ENCODE measurements at regions not wholly inside any gene's neighbourhood (a gene's known extent, or its start where the extent isn't known, plus 50 kb on each side); places are given as distances from the start of the nearest gene placed in this dataset.

DNA sequence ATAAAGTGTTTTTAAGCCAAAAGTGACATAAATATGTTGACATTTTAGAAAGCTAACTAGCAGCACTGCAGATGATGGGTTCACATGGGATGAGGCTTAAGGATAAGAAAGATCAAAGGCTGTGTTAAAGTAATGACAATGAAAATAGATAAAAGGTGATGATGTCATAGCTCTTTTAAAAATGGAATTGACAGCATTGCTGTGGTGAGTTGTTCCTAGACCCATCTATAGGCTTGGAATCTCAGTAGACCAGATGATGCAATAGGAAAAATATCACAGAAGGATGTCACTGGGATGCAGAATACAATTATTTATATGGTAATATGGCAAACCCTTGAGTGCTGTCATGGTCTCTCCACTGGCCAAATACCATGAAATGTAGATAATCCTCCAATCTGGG is 286.0 kb downstream of the PLA2G4A start:
- Histone ChIP-seq H3K4me3 (no peak overlapping the region), H3K4me1 (no peaks in the 10 kb centered on the region), H3K27me3 (replicated peaks in 1 of 7) (no peaks in the 10 kb centered on the region), H3K36me3 (no peaks in the 10 kb centered on the region), H3K27ac (no peak overlapping the region), H3K9me3 (no peaks in the 10 kb centered on the region)
- intact Hi-C loops (cut with DNase I; ENCODE audit: low total_unique reads): no loop called here
- no peak for DNase-seq
- TF ChIP-seq, protein P1, sequence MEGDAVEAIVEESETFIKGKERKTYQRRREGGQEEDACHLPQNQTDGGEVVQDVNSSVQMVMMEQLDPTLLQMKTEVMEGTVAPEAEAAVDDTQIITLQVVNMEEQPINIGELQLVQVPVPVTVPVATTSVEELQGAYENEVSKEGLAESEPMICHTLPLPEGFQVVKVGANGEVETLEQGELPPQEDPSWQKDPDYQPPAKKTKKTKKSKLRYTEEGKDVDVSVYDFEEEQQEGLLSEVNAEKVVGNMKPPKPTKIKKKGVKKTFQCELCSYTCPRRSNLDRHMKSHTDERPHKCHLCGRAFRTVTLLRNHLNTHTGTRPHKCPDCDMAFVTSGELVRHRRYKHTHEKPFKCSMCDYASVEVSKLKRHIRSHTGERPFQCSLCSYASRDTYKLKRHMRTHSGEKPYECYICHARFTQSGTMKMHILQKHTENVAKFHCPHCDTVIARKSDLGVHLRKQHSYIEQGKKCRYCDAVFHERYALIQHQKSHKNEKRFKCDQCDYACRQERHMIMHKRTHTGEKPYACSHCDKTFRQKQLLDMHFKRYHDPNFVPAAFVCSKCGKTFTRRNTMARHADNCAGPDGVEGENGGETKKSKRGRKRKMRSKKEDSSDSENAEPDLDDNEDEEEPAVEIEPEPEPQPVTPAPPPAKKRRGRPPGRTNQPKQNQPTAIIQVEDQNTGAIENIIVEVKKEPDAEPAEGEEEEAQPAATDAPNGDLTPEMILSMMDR (IDR thresholded peaks at IDR 0.05 in 8 of 11, conservative IDR thresholded peaks at IDR 0.05 in 3 of 11): no peak
- no peak for TF ChIP-seq POLR2A (IDR thresholded peaks at IDR 0.05)
- no peak for TF ChIP-seq POLR2AphosphoS5 (IDR thresholded peaks at IDR 0.05)

DNA sequence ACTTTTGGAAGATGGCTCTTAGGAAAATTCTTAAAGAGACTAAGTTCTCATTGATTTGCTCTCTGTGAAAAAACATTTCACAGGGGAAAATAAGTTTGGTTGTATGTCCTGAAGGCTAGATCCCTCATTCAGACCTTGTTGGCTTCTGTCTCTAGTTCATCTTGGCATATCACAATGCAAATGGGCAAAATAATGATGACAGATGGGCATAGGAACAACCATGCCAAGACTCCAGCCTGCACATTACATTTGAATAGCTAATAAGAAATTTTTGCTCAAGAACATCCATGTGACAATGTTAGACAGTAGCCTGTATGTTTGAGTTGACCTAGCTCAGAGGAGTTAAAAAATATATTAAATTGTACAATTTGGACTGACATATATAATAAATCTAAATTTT is 292.9 kb downstream of the PLA2G4A start:
- TF ChIP-seq POLR2A (IDR thresholded peaks at IDR 0.05): no peak
- TF ChIP-seq POLR2AphosphoS5 (IDR thresholded peaks at IDR 0.05): no peak
- TF ChIP-seq, protein P1 (IDR thresholded peaks at IDR 0.05 in 8 of 11, conservative IDR thresholded peaks at IDR 0.05 in 3 of 11): no peak

GRCh38 chr1:187122566-187122965 is 293.8 kb downstream of the PLA2G4A start:
- intact Hi-C loops (cut with DNase I; ENCODE audit: low total_unique reads): no loop called here
- 82 to 90% (median 87%) methylated on average over 2 of the region's 2 CpGs for WGBS, 5 donors
- H3K27ac ChIP-seq: no peak overlapping the region

More for the DNA sequence above, 292.9 kb downstream of the PLA2G4A start:
- intact Hi-C loops (cut with DNase I; ENCODE audit: low total_unique reads): no loop called here
- H3K36me3 ChIP-seq: no peaks in the 10 kb centered on the region
- H3K4me1 ChIP-seq: no peaks in the 10 kb centered on the region
- H3K9me3 ChIP-seq: no peaks in the 10 kb centered on the region
- H3K4me3 ChIP-seq: no peak overlapping the region
- H3K27me3 ChIP-seq (replicated peaks in 1 of 7): no peaks in the 10 kb centered on the region
- no peak for DNase-seq
- no peak overlapping the region for H3K27ac ChIP-seq

DNA sequence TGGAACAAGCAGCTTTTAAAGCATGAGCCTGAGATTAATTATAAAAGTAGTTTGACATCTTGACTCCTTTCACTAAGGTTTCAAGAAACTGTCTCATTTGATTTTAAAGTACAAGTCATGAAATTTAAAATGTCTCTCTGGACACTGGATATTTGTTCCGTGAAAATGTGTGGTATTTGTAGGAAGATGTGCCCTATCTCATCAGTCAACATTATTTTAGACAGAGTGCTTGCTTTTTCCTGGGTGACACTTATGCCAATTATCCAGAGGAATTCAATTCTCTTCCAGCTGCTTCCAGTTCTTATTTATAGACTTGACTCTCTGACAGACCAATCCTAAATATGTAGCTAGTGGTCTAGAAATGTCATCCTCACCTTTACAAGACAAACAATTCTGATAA is 300.4 kb downstream of the PLA2G4A start:
- TF ChIP-seq POLR2A (IDR thresholded peaks at IDR 0.05): no peak
- TF ChIP-seq, protein P1 (IDR thresholded peaks at IDR 0.05 in 8 of 11, conservative IDR thresholded peaks at IDR 0.05 in 3 of 11): no peak
- no peak overlapping the region for H3K27ac ChIP-seq
- no peaks in the 10 kb centered on the region for H3K4me1 ChIP-seq
- H3K27me3 ChIP-seq (replicated peaks in 1 of 7): no peaks in the 10 kb centered on the region
- 0 to 74% (median 50%) methylated on average over 1 of the region's 1 CpG for WGBS, 5 donors
- H3K36me3 ChIP-seq: no peaks in the 10 kb centered on the region
- intact Hi-C loops (cut with DNase I; ENCODE audit: low total_unique reads): no loop called here
- peaks cover 0 to 7% (median 2%) of the 10 kb centered on the region in 8 donors for H3K9me3 ChIP-seq
- no peak for DNase-seq
- H3K4me3 ChIP-seq: no peak overlapping the region

More at GRCh38 chr1:187122566-187122965, 293.8 kb downstream of the PLA2G4A start:
- Histone ChIP-seq H3K4me3 (no peak overlapping the region), H3K9me3 (no peaks in the 10 kb centered on the region), H3K27me3 (replicated peaks in 1 of 7) (no peaks in the 10 kb centered on the region), H3K4me1 (no peaks in the 10 kb centered on the region), H3K36me3 (no peaks in the 10 kb centered on the region)
- DNase-seq: no peak
- TF ChIP-seq POLR2AphosphoS5 (IDR thresholded peaks at IDR 0.05) (no peak), POLR2A (IDR thresholded peaks at IDR 0.05) (no peak)
- TF ChIP-seq, protein P1 (IDR thresholded peaks at IDR 0.05 in 8 of 11, conservative IDR thresholded peaks at IDR 0.05 in 3 of 11): no peak
